GM23338 (cell line): ENCODE measurements at regions not wholly inside any gene's neighbourhood (a gene's known extent, or its start where the extent isn't known, plus 50 kb on each side); places are given as distances from the start of the nearest gene placed in this dataset.

Source experiments
- CREB1 ChIP-seq: fragments of 250-450 bp; sonication (Bioruptor Pico); IDR thresholded peaks from 2 replicates; pipeline ENCODE4 v1.5.0; 2020; ENCODE audit warnings: low read depth, mild to moderate bottlenecking, moderate library complexity
- EZH2 ChIP-seq: fragments of 200-600 bp; sonication (generic); IDR thresholded peaks from one replicate; pipeline ENCODE4 v1.8.0; 2017; ENCODE audit warnings: antibody characterized with exemption, mild to moderate bottlenecking, low read depth; ENCODE audit not compliant: unreplicated experiment
- EZH2phosphoT487 ChIP-seq: fragments of 200-600 bp; sonication (generic); IDR thresholded peaks from one replicate; pipeline ENCODE4 v1.8.1; 2018; ENCODE audit warnings: antibody characterized with exemption; ENCODE audit not compliant: unreplicated experiment
- JUNB ChIP-seq: IDR thresholded peaks from one replicate; pipeline ENCODE4 v1.6.1; 2016; ENCODE audit warnings: antibody characterized with exemption; ENCODE audit not compliant: unreplicated experiment
- POLR2AphosphoS5 ChIP-seq: IDR thresholded peaks from 2 replicates; pipeline ENCODE4 v1.6.1; 2016; ENCODE audit warnings: antibody characterized with exemption, low read depth
- STAT1 ChIP-seq: IDR thresholded peaks from one replicate; pipeline ENCODE4 v1.6.1; 2016; ENCODE audit warnings: antibody characterized with exemption; ENCODE audit not compliant: unreplicated experiment
- ZNF114 ChIP-seq: fragments of 250-450 bp; sonication (Bioruptor Pico); IDR thresholded peaks from 2 replicates; pipeline ENCODE4 v1.5.0; 2020; ENCODE audit warnings: mild to moderate bottlenecking, moderate library complexity
- ZNF331 ChIP-seq: fragments of 250-450 bp; sonication (Bioruptor Pico); IDR thresholded peaks from 2 replicates; pipeline ENCODE4 v1.5.0; 2020; ENCODE audit warnings: low read depth, mild to moderate bottlenecking, moderate library complexity
- TF ChIP-seq, protein P1 (sequence below), 2 experiments: fragments of 200-600 bp in 1 of 2; sonication (generic) in 1 of 2; conservative IDR thresholded peaks; 2 replicates each; pipeline versions ENCODE4 v1.5.1 to v1.6.1; 2016 to 2017; ENCODE audit warnings: antibody characterized with exemption in 2 of 2, low read depth in 2 of 2, mild to moderate bottlenecking in 2 of 2, moderate library complexity in 1 of 2
- TF ChIP-seq, protein P2 (sequence below): IDR thresholded peaks from one replicate; pipeline ENCODE4 v1.6.1; 2018; ENCODE audit warnings: antibody characterized with exemption; ENCODE audit not compliant: unreplicated experiment
- TF ChIP-seq, protein P3 (sequence below): IDR thresholded peaks from 2 replicates; pipeline ENCODE4 v1.6.1; 2016; ENCODE audit warnings: antibody characterized with exemption

DNA sequence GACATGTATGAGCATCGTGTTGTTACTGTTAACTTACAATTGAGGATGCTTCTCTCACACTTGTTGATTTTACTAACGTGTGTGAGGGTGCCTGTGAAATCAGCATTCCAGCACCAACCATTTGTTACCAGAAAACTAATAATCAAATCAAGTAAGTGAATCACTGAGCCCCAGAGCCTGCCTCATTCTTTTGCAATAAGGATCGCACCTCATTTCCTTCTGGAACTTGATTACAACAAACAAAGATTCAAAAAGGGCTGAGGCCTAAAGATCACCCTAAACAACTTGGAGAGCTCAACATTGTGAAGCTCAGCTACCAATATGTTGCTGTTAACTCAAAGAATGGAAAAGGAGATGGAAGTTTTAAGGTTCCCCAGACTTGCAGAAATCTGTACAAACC lies 274.7 kb downstream of the TFAP2A start:
- TF ChIP-seq, protein P1, sequence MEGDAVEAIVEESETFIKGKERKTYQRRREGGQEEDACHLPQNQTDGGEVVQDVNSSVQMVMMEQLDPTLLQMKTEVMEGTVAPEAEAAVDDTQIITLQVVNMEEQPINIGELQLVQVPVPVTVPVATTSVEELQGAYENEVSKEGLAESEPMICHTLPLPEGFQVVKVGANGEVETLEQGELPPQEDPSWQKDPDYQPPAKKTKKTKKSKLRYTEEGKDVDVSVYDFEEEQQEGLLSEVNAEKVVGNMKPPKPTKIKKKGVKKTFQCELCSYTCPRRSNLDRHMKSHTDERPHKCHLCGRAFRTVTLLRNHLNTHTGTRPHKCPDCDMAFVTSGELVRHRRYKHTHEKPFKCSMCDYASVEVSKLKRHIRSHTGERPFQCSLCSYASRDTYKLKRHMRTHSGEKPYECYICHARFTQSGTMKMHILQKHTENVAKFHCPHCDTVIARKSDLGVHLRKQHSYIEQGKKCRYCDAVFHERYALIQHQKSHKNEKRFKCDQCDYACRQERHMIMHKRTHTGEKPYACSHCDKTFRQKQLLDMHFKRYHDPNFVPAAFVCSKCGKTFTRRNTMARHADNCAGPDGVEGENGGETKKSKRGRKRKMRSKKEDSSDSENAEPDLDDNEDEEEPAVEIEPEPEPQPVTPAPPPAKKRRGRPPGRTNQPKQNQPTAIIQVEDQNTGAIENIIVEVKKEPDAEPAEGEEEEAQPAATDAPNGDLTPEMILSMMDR (conservative IDR thresholded peaks at IDR 0.05; ENCODE audit: low read depth in 2 of 2), result no peak
- TF ChIP-seq CREB1 (CRISPR knock-in tag) (no peak), POLR2AphosphoS5 (no peak), ZNF331 (no peak), JUNB (no peak), ZNF114 (CRISPR knock-in tag) (no peak), EZH2 (no peak), STAT1 (no peak), EZH2phosphoT487 (no peak)
- TF ChIP-seq, protein P2, sequence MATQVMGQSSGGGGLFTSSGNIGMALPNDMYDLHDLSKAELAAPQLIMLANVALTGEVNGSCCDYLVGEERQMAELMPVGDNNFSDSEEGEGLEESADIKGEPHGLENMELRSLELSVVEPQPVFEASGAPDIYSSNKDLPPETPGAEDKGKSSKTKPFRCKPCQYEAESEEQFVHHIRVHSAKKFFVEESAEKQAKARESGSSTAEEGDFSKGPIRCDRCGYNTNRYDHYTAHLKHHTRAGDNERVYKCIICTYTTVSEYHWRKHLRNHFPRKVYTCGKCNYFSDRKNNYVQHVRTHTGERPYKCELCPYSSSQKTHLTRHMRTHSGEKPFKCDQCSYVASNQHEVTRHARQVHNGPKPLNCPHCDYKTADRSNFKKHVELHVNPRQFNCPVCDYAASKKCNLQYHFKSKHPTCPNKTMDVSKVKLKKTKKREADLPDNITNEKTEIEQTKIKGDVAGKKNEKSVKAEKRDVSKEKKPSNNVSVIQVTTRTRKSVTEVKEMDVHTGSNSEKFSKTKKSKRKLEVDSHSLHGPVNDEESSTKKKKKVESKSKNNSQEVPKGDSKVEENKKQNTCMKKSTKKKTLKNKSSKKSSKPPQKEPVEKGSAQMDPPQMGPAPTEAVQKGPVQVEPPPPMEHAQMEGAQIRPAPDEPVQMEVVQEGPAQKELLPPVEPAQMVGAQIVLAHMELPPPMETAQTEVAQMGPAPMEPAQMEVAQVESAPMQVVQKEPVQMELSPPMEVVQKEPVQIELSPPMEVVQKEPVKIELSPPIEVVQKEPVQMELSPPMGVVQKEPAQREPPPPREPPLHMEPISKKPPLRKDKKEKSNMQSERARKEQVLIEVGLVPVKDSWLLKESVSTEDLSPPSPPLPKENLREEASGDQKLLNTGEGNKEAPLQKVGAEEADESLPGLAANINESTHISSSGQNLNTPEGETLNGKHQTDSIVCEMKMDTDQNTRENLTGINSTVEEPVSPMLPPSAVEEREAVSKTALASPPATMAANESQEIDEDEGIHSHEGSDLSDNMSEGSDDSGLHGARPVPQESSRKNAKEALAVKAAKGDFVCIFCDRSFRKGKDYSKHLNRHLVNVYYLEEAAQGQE, result no peak
- TF ChIP-seq, protein P3, sequence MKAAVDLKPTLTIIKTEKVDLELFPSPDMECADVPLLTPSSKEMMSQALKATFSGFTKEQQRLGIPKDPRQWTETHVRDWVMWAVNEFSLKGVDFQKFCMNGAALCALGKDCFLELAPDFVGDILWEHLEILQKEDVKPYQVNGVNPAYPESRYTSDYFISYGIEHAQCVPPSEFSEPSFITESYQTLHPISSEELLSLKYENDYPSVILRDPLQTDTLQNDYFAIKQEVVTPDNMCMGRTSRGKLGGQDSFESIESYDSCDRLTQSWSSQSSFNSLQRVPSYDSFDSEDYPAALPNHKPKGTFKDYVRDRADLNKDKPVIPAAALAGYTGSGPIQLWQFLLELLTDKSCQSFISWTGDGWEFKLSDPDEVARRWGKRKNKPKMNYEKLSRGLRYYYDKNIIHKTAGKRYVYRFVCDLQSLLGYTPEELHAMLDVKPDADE, result no peak
